NCI-H460 (cell line): ENCODE measurements at regions not wholly inside any gene's neighbourhood (a gene's known extent, or its start where the extent isn't known, plus 50 kb on each side); places are given as distances from the start of the nearest gene placed in this dataset.
"Not testable (repeated sequence)": the region's sequence is repeated elsewhere in the genome, so short reads cannot be mapped to it uniquely, and the experiment has no call there.

ENCODE experiments used
- DNase-seq: peaks from one replicate; pipeline ENCODE4 v3.0.0-alpha.2; 2016; ENCODE audit warnings: low read depth; ENCODE audit errors: extremely low read depth

GRCh38 chr14:66237741-66238140, 248.4 kb upstream of the CCDC196 start:
- DNase-seq, result no peak

GRCh38 chr14:66238969-66239368, 247.2 kb upstream of the CCDC196 start:
- no peak for DNase-seq

GRCh38 chr14:66239589-66239988, 246.6 kb upstream of the CCDC196 start:
- no peak for DNase-seq

GRCh38 chr14:66240105-66240504, 246.1 kb upstream of the CCDC196 start:
- DNase-seq, result no peak

GRCh38 chr14:66242001-66242400, 244.2 kb upstream of the CCDC196 start:
- no peak for DNase-seq

GRCh38 chr14:66244834-66245233, 241.3 kb upstream of the CCDC196 start:
- no peak for DNase-seq

- DNase-seq, result no peak
These were observed 238.4 kb upstream of the CCDC196 start for GRCh38 chr14:66247662-66248193.

- no peak for DNase-seq
These were observed 237.9 kb upstream of the CCDC196 start for GRCh38 chr14:66248256-66248655.

GRCh38 chr14:66249544-66249943, 236.6 kb upstream of the CCDC196 start:
- DNase-seq, result no peak

- DNase-seq, result no peak
These were observed 232.1 kb upstream of the CCDC196 start for GRCh38 chr14:66254038-66254437.

- DNase-seq, result no peak
These were observed 217.3 kb upstream of the CCDC196 start for GRCh38 chr14:66268802-66269334.

GRCh38 chr14:66272221-66272620, 213.9 kb upstream of the CCDC196 start:
- DNase-seq, result no peak

GRCh38 chr14:66273261-66273832, 212.8 kb upstream of the CCDC196 start:
- no peak for DNase-seq

GRCh38 chr14:66278418-66278817, 207.8 kb upstream of the CCDC196 start:
- DNase-seq, result not testable (repeated sequence)

- no peak for DNase-seq
These were observed 205.0 kb upstream of the CCDC196 start for GRCh38 chr14:66281036-66281776.

- no peak for DNase-seq
These were observed 201.8 kb upstream of the CCDC196 start for GRCh38 chr14:66284346-66284745.

- DNase-seq, result no peak
These were observed 197.7 kb upstream of the CCDC196 start for GRCh38 chr14:66288511-66288910.

GRCh38 chr14:66291756-66292155, 194.4 kb upstream of the CCDC196 start:
- no peak for DNase-seq

- no peak for DNase-seq
These were observed 192.6 kb upstream of the CCDC196 start for GRCh38 chr14:66293533-66294105.

GRCh38 chr14:66295386-66295785, 190.8 kb upstream of the CCDC196 start:
- no peak for DNase-seq

GRCh38 chr14:66300886-66301285, 185.3 kb upstream of the CCDC196 start:
- no peak for DNase-seq

GRCh38 chr14:66306101-66306500, 180.1 kb upstream of the CCDC196 start:
- DNase-seq, result no peak
